NCI-H446 treated with DMSO at 0.1 percent for 48 hours (cell line): ENCODE measurements at regions not wholly inside any gene's neighbourhood (a gene's known extent, or its start where the extent isn't known, plus 50 kb on each side); places are given as distances from the start of the nearest gene placed in this dataset.
"Not testable (repeated sequence)": the region's sequence is repeated elsewhere in the genome, so short reads cannot be mapped to it uniquely, and the experiment has no call there.

ENCODE experiments used
- DNase-seq: peaks from one replicate; lab custom pipeline; 2025; lab: John Stamatoyannopoulos, UW

DNA sequence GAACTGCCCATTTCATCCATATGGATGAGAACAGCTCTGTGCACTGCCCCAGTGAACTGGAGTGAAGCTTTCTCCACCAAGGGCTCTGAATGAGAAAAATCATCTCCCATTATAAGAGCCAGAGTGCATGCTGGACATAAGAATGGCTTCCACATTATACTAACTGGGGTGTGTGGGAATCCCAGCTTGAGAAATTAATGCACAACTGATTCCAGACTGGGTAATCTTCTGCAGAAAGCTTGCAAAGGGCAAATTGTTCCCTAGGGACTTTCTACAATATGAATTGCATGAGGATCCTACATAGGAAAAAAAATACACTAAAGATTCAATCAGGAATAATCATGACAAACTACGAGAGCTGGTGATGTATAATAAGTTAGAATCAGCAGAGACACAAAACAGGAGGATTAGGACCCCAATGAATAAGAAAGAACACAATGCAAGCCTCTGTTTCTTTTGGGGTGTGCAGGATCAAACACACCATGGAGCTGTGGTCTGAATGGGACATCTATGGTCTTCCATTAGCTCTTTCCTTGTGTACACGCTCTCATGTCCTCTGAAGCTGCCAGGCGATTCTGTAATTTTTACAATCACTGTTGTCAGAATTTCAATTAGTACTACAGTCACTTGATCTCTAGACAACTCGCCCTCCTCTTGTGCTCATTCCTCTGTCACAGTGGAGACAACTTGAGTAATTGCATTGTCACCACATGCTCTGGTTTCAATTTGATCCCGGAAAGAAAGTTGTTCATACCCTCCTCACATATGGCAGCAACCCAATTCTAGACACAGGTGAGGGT is 1327.4 kb downstream of the GATA3 start:
- DNase-seq = no peak

GRCh38 chr10:9382533-9382866 is 1328.0 kb downstream of the GATA3 start:
- no peak for DNase-seq

DNA sequence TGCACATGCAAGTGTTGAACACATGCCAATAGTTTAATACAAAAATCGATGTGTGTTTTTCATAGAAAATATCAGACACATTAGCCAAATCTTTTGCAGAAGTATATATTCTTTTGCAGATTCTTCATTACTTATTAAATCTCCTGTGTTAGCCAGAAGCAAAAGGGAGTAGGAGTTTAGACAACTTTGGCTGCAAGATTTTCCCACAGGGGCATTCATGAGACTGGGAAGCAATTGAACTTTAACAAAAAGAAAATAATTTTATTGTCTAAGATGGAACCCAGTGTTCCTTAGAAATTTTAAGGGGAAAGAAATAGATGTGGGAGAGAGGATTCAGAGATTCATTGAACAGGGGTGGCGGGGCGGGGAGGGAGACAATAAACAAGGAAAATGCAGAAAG is 1336.0 kb downstream of the GATA3 start:
- DNase-seq = no peak

DNA sequence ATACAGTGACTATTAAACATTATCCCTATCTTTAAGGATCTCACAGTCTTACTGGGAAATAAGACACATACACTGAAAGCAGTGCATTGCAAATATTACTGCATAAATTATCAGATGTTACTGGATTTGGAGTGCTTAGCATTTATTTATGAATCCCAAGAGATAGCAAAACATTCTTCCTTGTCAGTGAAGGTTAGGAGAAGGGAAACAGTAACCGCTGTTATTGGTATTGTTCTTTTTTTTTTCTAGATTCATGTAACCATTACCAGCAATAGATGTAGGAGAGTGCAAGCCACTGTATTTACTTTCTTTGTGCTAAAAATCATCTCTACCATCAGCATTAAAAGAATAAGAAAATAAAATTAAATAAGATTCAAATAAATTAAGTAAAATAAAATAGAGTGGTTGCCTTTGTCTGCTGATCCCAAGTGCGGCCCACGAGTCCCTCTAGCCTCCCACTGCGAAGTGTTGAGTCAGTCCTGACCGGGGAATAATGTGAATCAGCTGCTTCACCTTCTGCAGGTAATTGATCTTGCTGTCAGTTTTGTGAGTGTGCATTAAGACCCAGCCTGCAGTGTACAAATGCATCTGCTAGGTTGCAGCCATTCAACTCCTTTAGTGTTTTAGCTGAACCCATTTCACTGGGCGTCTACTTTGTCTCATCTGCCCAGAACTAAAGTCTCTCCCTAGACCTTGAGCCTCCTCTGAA is 1344.9 kb downstream of the GATA3 start:
- no peak for DNase-seq

- peak; percentile 50 for DNase-seq
These were observed 1347.6 kb downstream of the GATA3 start for GRCh38 chr10:9402067-9402466.

DNA sequence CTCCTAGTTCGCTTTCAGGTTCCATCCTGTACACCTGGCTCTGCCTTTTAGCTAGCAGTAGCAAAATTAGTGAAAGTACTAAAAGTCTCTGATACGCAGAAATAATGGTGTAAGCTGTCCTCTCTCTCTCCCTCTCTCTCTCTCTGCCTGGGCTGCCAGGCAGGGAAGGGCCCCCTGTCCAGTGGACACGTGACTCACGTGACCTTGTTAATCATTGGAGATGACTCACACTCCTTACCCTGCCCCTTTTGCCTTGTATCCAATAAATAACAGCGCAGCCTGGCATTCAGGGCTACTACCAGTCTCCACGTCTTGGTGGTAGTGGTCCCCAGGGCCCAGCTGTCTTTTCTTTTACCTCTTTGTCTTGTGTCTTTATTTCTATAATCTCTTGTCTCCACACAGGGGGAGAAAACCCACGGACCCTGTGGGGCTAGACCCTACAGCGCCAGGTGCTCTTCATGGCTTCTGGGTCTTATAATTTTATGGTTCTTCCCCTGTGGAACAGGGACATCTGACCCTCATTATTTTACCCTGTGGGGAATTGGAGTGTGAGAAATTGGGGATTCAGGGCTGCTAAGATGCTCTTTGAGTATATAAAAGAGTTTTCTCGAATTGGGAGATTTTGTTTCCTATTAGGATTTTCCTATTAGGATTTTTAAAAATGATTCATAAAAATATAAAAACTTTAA is 1348.2 kb downstream of the GATA3 start:
- DNase-seq = not testable (repeated sequence)

- not testable (repeated sequence) for DNase-seq
These were observed 1352.7 kb downstream of the GATA3 start for GRCh38 chr10:9407201-9407600.

DNA sequence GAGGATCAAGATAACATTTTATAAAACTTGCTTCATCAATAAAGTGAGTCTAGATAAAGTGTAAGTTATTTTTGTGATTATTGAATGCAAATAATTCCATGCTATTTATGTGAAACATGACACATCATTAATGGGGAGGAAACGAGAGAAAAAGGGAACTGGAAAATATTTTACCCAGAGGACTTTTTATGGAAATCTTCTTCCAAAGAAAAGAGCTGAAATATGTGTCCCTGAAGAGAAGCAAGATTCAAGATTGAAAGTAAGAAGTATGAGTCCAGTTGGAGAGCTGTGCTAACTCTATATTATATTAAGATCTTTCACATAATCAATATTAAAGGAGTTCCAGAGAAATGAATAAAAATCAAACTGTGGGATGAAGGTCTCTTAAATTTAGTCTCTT is 1361.8 kb downstream of the GATA3 start:
- no peak for DNase-seq

DNA sequence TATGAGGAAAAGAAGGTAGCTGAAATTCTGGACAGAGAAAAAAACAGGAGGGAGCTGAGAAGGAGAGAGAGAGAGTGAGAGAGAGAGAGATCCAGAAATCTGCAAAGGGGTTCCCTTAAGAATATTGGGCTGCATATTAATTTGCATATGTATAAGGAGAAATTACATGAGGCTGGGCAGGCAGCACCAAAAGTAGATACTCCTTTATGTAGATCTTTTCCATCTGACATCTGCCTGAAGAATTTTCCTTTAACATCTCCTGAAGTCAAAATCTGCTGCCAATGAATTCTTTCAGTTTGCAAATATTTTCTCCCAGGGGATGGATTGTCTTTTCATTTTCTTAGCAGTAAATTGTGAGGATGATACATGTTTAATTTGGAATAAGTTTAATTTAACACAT is 1365.3 kb downstream of the GATA3 start:
- DNase-seq = no peak

GRCh38 chr10:9427209-9427608 is 1372.7 kb downstream of the GATA3 start:
- no peak for DNase-seq

GRCh38 chr10:9437131-9437530 is 1382.6 kb downstream of the GATA3 start:
- DNase-seq = peak; percentile 11

GRCh38 chr10:9443758-9444157 is 1389.3 kb downstream of the GATA3 start:
- DNase-seq = no peak

- DNase-seq = no peak
These were observed 1395.0 kb downstream of the GATA3 start for GRCh38 chr10:9449530-9449929.

GRCh38 chr10:9450801-9451200 is 1396.3 kb downstream of the GATA3 start:
- DNase-seq = no peak

- no peak for DNase-seq
These were observed 1396.8 kb downstream of the GATA3 start for GRCh38 chr10:9451211-9451773.

DNA sequence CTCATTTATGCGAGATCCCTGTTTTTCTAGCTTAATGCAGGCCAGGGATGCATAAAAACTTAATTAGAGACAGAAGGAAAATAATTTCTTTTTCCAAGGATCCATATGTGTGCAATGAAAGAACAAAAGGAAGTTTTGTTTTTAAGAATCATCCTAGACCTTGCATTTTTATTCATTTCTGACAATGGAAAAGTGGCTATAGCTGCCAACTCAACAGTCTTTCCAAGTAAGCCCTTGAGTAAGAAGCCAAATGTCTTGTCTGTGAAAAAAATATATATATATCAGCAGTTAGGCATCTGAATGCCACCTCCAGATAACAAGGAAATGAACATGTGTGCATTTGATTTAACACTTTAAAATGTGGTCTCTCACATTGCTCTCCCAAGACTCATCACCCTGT is 1397.6 kb downstream of the GATA3 start:
- DNase-seq = no peak

GRCh38 chr10:9453871-9454270 is 1399.4 kb downstream of the GATA3 start:
- DNase-seq = not testable (repeated sequence)

GRCh38 chr10:9469663-9470205 is 1415.2 kb downstream of the GATA3 start:
- no peak for DNase-seq

DNA sequence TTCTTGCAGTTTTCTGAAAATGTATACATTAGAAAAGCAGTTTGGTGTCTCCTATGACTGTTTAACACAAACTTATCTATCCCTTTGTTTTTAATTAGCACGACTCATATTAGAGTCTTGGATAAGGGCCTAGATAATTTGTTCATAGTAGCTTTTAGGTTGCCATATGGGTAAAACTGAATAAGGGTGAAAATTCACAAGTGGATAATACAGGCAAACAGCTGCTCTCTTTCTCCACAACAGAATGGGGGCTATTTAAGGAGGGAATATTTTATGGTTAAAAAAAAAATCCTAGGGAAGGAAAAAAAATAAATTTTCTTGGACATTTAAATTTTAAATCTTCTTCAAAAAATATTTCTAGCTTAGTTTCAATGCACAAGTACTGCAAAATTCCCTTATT is 1416.1 kb downstream of the GATA3 start:
- DNase-seq = peak; percentile 49

DNA sequence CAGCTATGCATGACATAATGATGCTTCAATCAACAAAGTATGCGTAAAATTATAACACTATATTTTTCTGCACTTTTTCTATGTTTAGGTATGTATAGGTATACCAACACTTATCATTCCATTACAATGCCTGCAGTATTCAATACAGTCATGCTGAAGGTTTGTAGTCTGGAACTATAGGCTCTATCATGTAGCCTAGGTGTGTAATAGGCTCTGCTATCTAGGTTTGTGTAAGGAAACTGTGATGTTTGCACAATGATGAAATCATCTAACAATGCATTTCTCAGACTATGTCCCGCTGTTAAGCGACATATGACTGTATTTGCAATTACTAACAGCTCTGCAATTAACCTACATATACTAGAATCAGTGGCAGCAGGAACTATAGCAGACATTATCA is 1447.5 kb downstream of the GATA3 start:
- no peak for DNase-seq

DNA sequence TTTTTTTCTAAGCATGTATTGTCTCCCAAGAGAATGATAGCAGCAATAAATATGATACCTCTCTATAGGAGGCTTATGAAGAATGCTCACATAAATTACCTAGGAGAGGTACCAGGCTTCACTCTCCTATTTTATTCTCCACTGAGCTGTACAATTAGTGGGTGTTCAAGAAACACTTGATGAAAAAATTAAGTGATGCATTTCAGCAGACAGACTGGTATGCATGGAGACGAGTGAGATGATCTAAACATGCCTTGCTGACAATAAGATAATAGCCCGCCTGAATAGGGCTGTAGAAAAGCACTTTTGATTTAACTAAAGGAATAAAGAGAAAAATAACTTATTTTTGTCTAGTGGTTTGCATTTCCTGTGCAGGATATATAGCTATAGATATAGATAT is 1449.7 kb downstream of the GATA3 start:
- DNase-seq = no peak

DNA sequence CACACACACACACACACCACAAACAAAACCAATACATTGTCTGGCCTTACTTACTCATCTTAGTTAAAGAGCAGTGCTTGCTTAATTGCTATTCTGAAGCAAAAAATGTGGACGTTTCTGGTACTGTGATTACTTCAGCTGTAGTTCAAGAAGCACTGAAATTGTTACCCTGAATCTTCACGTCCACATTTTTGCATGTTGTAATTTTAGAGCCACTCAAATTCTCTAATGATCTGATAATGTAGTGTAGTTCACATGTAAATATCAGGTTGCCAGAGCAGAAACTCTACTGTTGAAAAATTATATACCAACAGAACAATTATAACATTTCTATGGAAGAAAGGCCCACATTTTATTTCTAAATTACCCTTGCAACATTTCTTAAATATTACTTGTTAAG is 1451.1 kb downstream of the GATA3 start:
- no peak for DNase-seq
